HG02642 (cell line): ENCODE measurements at regions not wholly inside any gene's neighbourhood (a gene's known extent, or its start where the extent isn't known, plus 50 kb on each side); places are given as distances from the start of the nearest gene placed in this dataset.
"Not testable (repeated sequence)": the region's sequence is repeated elsewhere in the genome, so short reads cannot be mapped to it uniquely, and the experiment has no call there.

Experiments
- ATAC-seq: cut with Tn5 transposase; IDR thresholded peaks from one replicate; pipeline ENCODE4 v1.9.1; 2021; ENCODE audit warnings: mild to moderate bottlenecking; ENCODE audit not compliant: unreplicated experiment, poor library complexity

GRCh38 chr2:3899536-3900155, 196.3 kb downstream of the DCDC2C start:
- ATAC-seq = no peak

GRCh38 chr2:3902131-3902530, 198.8 kb downstream of the DCDC2C start:
- no peak for ATAC-seq

- ATAC-seq = no peak
These were observed 200.7 kb downstream of the DCDC2C start for GRCh38 chr2:3904061-3904460.

- not testable (repeated sequence) for ATAC-seq
These were observed 205.1 kb downstream of the DCDC2C start for GRCh38 chr2:3908498-3908897.

- ATAC-seq = no peak
These were observed 208.6 kb downstream of the DCDC2C start for GRCh38 chr2:3911882-3912455.

- no peak for ATAC-seq
These were observed 209.8 kb downstream of the DCDC2C start for GRCh38 chr2:3913166-3913565.

- ATAC-seq = no peak
These were observed 210.9 kb downstream of the DCDC2C start for GRCh38 chr2:3914241-3914640.

- no peak for ATAC-seq
These were observed 223.7 kb downstream of the DCDC2C start for GRCh38 chr2:3927031-3927430.

GRCh38 chr2:3929374-3929773, 226.0 kb downstream of the DCDC2C start:
- no peak for ATAC-seq

- no peak for ATAC-seq
These were observed 226.9 kb downstream of the DCDC2C start for GRCh38 chr2:3930246-3930645.

- ATAC-seq = no peak
These were observed 237.3 kb downstream of the DCDC2C start for GRCh38 chr2:3940661-3941060.

- ATAC-seq = no peak
These were observed 239.5 kb downstream of the DCDC2C start for GRCh38 chr2:3942841-3943240.

- no peak for ATAC-seq
These were observed 240.7 kb downstream of the DCDC2C start for GRCh38 chr2:3944071-3944470.

GRCh38 chr2:3944841-3945240, 241.5 kb downstream of the DCDC2C start:
- no peak for ATAC-seq

- ATAC-seq = no peak
These were observed 244.8 kb downstream of the DCDC2C start for GRCh38 chr2:3948191-3948590.

- no peak for ATAC-seq
These were observed 248.0 kb downstream of the DCDC2C start for GRCh38 chr2:3951131-3951954.

GRCh38 chr2:3952866-3953516, 249.6 kb downstream of the DCDC2C start:
- no peak for ATAC-seq

GRCh38 chr2:3954261-3954660, 250.9 kb downstream of the DCDC2C start:
- ATAC-seq = no peak

- ATAC-seq = no peak
These were observed 253.0 kb downstream of the DCDC2C start for GRCh38 chr2:3956406-3956805.

- no peak for ATAC-seq
These were observed 253.5 kb downstream of the DCDC2C start for GRCh38 chr2:3956892-3957291.

GRCh38 chr2:3958465-3958864, 255.1 kb downstream of the DCDC2C start:
- ATAC-seq = no peak
